ENCODE measurements at regions not wholly inside any gene's neighbourhood (a gene's known extent, or its start where the extent isn't known, plus 50 kb on each side); places are given as distances from the start of the nearest gene placed in this dataset.

DNA sequence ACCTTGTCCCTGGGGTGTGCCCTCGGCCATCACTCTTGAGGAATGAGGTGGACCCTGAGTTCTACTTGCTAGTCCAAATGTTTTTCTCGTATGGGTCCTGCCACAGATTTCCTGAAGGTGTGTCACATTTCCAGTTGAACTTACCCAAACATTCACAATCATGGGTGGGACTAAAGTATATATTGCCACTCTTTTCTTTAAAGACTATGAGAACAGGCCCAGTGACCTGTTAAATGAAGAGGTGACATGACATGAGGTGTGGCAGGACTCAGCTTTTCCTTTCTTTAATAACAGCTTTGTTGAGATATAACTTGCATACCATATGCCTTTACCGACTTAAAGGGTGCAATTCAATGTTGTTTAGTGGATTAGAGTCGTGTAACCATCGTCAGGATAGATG is 177.2 kb upstream of the EXOC2 start:
- TF ChIP-seq EZH2 (IDR thresholded peaks at IDR 0.05) (no peak), POLR2AphosphoS5 (IDR thresholded peaks at IDR 0.05; ENCODE audit: low read depth, low read length) (no peak)
- TF ChIP-seq, protein P1, sequence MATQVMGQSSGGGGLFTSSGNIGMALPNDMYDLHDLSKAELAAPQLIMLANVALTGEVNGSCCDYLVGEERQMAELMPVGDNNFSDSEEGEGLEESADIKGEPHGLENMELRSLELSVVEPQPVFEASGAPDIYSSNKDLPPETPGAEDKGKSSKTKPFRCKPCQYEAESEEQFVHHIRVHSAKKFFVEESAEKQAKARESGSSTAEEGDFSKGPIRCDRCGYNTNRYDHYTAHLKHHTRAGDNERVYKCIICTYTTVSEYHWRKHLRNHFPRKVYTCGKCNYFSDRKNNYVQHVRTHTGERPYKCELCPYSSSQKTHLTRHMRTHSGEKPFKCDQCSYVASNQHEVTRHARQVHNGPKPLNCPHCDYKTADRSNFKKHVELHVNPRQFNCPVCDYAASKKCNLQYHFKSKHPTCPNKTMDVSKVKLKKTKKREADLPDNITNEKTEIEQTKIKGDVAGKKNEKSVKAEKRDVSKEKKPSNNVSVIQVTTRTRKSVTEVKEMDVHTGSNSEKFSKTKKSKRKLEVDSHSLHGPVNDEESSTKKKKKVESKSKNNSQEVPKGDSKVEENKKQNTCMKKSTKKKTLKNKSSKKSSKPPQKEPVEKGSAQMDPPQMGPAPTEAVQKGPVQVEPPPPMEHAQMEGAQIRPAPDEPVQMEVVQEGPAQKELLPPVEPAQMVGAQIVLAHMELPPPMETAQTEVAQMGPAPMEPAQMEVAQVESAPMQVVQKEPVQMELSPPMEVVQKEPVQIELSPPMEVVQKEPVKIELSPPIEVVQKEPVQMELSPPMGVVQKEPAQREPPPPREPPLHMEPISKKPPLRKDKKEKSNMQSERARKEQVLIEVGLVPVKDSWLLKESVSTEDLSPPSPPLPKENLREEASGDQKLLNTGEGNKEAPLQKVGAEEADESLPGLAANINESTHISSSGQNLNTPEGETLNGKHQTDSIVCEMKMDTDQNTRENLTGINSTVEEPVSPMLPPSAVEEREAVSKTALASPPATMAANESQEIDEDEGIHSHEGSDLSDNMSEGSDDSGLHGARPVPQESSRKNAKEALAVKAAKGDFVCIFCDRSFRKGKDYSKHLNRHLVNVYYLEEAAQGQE (IDR thresholded peaks at IDR 0.05; ENCODE audit: low read depth): no peak
- TF ChIP-seq, protein P2, sequence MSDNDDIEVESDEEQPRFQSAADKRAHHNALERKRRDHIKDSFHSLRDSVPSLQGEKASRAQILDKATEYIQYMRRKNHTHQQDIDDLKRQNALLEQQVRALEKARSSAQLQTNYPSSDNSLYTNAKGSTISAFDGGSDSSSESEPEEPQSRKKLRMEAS (IDR thresholded peaks at IDR 0.05): no peak
- DNase-seq (ENCODE audit: low read depth, low spot score): no peak
- no peak for ATAC-seq
- no peaks in the 10 kb centered on the region for H4K20me1 ChIP-seq (ENCODE audit: insufficient read depth)
- H3K9me3 ChIP-seq (ENCODE audit: control insufficient read depth in 1 of 2, insufficient read depth in 1 of 2, low read depth in 1 of 2, low read length in 2 of 2): no peaks in the 10 kb centered on the region
- H3K27ac ChIP-seq (ENCODE audit: low read depth, low read length): no peak overlapping the region
- POLR2A ChIA-PET: no interaction called here
- no peaks in the 10 kb centered on the region for H3K27me3 ChIP-seq (ENCODE audit: insufficient read depth, low read length)
- H2AFZ ChIP-seq (ENCODE audit: low read depth, low read length, poor library complexity, severe bottlenecking): no peak overlapping the region
- H3K79me2 ChIP-seq (ENCODE audit: insufficient read depth, low read length): no peaks in the 10 kb centered on the region
- no TSS peak for BruUV-seq (replicated peaks)
- CTCF ChIA-PET: no interaction called here
- intact Hi-C loops (cut with micrococcal nuclease): no loop called here
- no peak overlapping the region for H3K4me3 ChIP-seq (replicated peaks in 1 of 2; ENCODE audit: low read depth in 1 of 2, low read length in 2 of 2)
- H3K36me3 ChIP-seq (ENCODE audit: control insufficient read depth in 1 of 2, insufficient read depth in 2 of 2, low read length in 2 of 2): no peaks in the 10 kb centered on the region
- H3K4me1 ChIP-seq (ENCODE audit: control insufficient read depth in 1 of 2, insufficient read depth in 2 of 2, low read length in 2 of 2): no peaks in the 10 kb centered on the region
- H3K4me2 ChIP-seq (ENCODE audit: low read length): no peak overlapping the region
- H3K9ac ChIP-seq (ENCODE audit: low read length): no peak overlapping the region
- H3K9me2 ChIP-seq (ENCODE audit: insufficient read depth): no peaks in the 10 kb centered on the region
- RAD21 ChIA-PET (ENCODE audit: low non-redundant PET in 1 of 2, low total read pairs in 2 of 2, uncharacterized antibody in 2 of 2, unreplicated experiment in 2 of 2): no interaction called here

DNA sequence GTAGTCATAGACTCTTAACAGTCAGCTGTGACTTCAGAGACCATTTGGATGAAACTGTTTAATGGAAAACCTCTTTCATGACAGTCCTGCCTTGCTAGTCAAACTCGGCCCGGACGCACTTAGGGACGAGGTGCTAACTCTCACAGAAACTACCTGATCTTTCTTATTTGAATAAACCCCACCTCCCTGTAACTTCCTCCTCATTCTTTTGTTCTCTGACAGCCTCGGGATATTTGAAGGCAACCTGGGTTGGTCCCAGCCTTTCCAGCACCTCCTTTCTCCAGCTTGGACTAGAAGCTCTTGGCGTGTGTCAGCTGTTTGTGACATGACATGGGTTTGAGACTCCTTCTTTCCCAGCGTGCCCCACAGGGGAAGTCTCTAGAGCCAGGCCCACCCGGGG is 175.3 kb upstream of the EXOC2 start:
- no peak overlapping the region for H3K9ac ChIP-seq (ENCODE audit: low read length)
- DNase-seq (ENCODE audit: low read depth, low spot score): no peak
- TF ChIP-seq ZFX (IDR thresholded peaks at IDR 0.05) (no peak), FOSL1 (IDR thresholded peaks at IDR 0.05; ENCODE audit: low read depth) (no peak), ZNF274 (IDR thresholded peaks at IDR 0.05; ENCODE audit: low read depth, low read length) (no peak), SIN3A (IDR thresholded peaks at IDR 0.05; ENCODE audit: low read depth) (no peak), EGR1 (IDR thresholded peaks at IDR 0.05; ENCODE audit: low read depth) (no peak), TCF7L2 (IDR thresholded peaks at IDR 0.05; ENCODE audit: borderline replicate concordance, extremely low read depth, insufficient read depth, insufficient read length) (no peak), EZH2phosphoT487 (IDR thresholded peaks at IDR 0.05; ENCODE audit: borderline replicate concordance) (no peak), POLR2AphosphoS5 (IDR thresholded peaks at IDR 0.05; ENCODE audit: low read depth, low read length) (no peak), CBX3 (IDR thresholded peaks at IDR 0.05; ENCODE audit: low read depth) (no peak), ELF1 (IDR thresholded peaks at IDR 0.05; ENCODE audit: borderline replicate concordance, low read depth) (no peak), SP1 (IDR thresholded peaks at IDR 0.05; ENCODE audit: low read depth) (no peak)
- TF ChIP-seq, protein P3, sequence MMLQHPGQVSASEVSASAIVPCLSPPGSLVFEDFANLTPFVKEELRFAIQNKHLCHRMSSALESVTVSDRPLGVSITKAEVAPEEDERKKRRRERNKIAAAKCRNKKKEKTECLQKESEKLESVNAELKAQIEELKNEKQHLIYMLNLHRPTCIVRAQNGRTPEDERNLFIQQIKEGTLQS (IDR thresholded peaks at IDR 0.05): no peak
- TF ChIP-seq, protein P1 (IDR thresholded peaks at IDR 0.05; ENCODE audit: low read depth): no peak

More for the DNA sequence above, 175.3 kb upstream of the EXOC2 start:
- CTCF ChIA-PET: no interaction called here
- intact Hi-C loops (cut with micrococcal nuclease): no loop called here
- no peaks in the 10 kb centered on the region for H3K9me3 ChIP-seq (ENCODE audit: control insufficient read depth in 1 of 2, insufficient read depth in 1 of 2, low read depth in 1 of 2, low read length in 2 of 2)
- no peaks in the 10 kb centered on the region for H3K79me2 ChIP-seq (ENCODE audit: insufficient read depth, low read length)
- H3K9me2 ChIP-seq (ENCODE audit: insufficient read depth): no peaks in the 10 kb centered on the region
- RAD21 ChIA-PET (ENCODE audit: low non-redundant PET in 1 of 2, low total read pairs in 2 of 2, uncharacterized antibody in 2 of 2, unreplicated experiment in 2 of 2): no interaction called here
- H3K27ac ChIP-seq (ENCODE audit: low read depth, low read length): no peak overlapping the region
- POLR2A ChIA-PET: no interaction called here
- H3K27me3 ChIP-seq (ENCODE audit: insufficient read depth, low read length): no peaks in the 10 kb centered on the region
- H4K20me1 ChIP-seq (ENCODE audit: insufficient read depth): no peaks in the 10 kb centered on the region
- no peaks in the 10 kb centered on the region for H3K36me3 ChIP-seq (ENCODE audit: control insufficient read depth in 1 of 2, insufficient read depth in 2 of 2, low read length in 2 of 2)
- ATAC-seq: no peak
- no TSS peak for BruUV-seq (replicated peaks)
- H2AFZ ChIP-seq (ENCODE audit: low read depth, low read length, poor library complexity, severe bottlenecking): no peak overlapping the region
- H3K4me1 ChIP-seq (ENCODE audit: control insufficient read depth in 1 of 2, insufficient read depth in 2 of 2, low read length in 2 of 2): no peaks in the 10 kb centered on the region
- no peak overlapping the region for H3K4me3 ChIP-seq (replicated peaks in 1 of 2; ENCODE audit: low read depth in 1 of 2, low read length in 2 of 2)
- no peak overlapping the region for H3K4me2 ChIP-seq (ENCODE audit: low read length)
